ENCODE measurements at regions not wholly inside any gene's neighbourhood (a gene's known extent, or its start where the extent isn't known, plus 50 kb on each side); places are given as distances from the start of the nearest gene placed in this dataset.

GRCh38 chr12:13631873-13632272 lies 349.5 kb downstream of the GRIN2B start:
- H3K36me3 ChIP-seq (replicated peaks; ENCODE audit: insufficient read depth, low read depth): no peaks in the 10 kb centered on the region
- H3K4me3 ChIP-seq: no peak overlapping the region
- DNase-seq (ENCODE audit: low spot score): no peak
- TF ChIP-seq, protein P1, sequence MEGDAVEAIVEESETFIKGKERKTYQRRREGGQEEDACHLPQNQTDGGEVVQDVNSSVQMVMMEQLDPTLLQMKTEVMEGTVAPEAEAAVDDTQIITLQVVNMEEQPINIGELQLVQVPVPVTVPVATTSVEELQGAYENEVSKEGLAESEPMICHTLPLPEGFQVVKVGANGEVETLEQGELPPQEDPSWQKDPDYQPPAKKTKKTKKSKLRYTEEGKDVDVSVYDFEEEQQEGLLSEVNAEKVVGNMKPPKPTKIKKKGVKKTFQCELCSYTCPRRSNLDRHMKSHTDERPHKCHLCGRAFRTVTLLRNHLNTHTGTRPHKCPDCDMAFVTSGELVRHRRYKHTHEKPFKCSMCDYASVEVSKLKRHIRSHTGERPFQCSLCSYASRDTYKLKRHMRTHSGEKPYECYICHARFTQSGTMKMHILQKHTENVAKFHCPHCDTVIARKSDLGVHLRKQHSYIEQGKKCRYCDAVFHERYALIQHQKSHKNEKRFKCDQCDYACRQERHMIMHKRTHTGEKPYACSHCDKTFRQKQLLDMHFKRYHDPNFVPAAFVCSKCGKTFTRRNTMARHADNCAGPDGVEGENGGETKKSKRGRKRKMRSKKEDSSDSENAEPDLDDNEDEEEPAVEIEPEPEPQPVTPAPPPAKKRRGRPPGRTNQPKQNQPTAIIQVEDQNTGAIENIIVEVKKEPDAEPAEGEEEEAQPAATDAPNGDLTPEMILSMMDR (IDR thresholded peaks at IDR 0.05; ENCODE audit: poor library complexity): no peak
- TF ChIP-seq EZH2 (IDR thresholded peaks at IDR 0.05; ENCODE audit: borderline replicate concordance) (no peak), EZH2phosphoT487 (IDR thresholded peaks at IDR 0.05; ENCODE audit: low read depth, severe bottlenecking, unreplicated experiment) (no peak)
- H4K20me1 ChIP-seq (ENCODE audit: insufficient read depth, poor library complexity, severe bottlenecking): no peaks in the 10 kb centered on the region
- no peaks in the 10 kb centered on the region for H3K27me3 ChIP-seq
- 87% methylated on average over 2 of the region's 2 CpGs for WGBS (ENCODE audit: low lambda C conversion rate, missing lambda C conversion rate)
- no peak overlapping the region for H3K27ac ChIP-seq
- H3K4me2 ChIP-seq: no peak overlapping the region
- no peaks in the 10 kb centered on the region for H3K9me3 ChIP-seq (ENCODE audit: low read depth)
- H3K4me1 ChIP-seq (ENCODE audit: insufficient read depth): no peaks in the 10 kb centered on the region
- H3K9me2 ChIP-seq (replicated peaks; ENCODE audit: insufficient read depth): no peaks in the 10 kb centered on the region
- H3K79me2 ChIP-seq: no peaks in the 10 kb centered on the region
- no peak overlapping the region for H2AFZ ChIP-seq

GRCh38 chr12:13630354-13630753 lies 351.0 kb downstream of the GRIN2B start:
- no peaks in the 10 kb centered on the region for H3K9me2 ChIP-seq (replicated peaks; ENCODE audit: insufficient read depth)
- H3K27ac ChIP-seq: no peak overlapping the region
- no peaks in the 10 kb centered on the region for H3K27me3 ChIP-seq
- H3K4me2 ChIP-seq: no peak overlapping the region
- no peak overlapping the region for H2AFZ ChIP-seq
- TF ChIP-seq, protein P1 (IDR thresholded peaks at IDR 0.05; ENCODE audit: poor library complexity): no peak
- no peak for TF ChIP-seq EZH2phosphoT487 (IDR thresholded peaks at IDR 0.05; ENCODE audit: low read depth, severe bottlenecking, unreplicated experiment)
- TF ChIP-seq EZH2 (IDR thresholded peaks at IDR 0.05; ENCODE audit: borderline replicate concordance): no peak
- no peak overlapping the region for H3K4me3 ChIP-seq
- no peaks in the 10 kb centered on the region for H3K36me3 ChIP-seq (replicated peaks; ENCODE audit: insufficient read depth, low read depth)
- H3K79me2 ChIP-seq: no peaks in the 10 kb centered on the region
- no peaks in the 10 kb centered on the region for H3K4me1 ChIP-seq (ENCODE audit: insufficient read depth)
- H4K20me1 ChIP-seq (ENCODE audit: insufficient read depth, poor library complexity, severe bottlenecking): no peaks in the 10 kb centered on the region
- WGBS (ENCODE audit: low lambda C conversion rate, missing lambda C conversion rate): 82% methylated on average over 3 of the region's 3 CpGs
- DNase-seq (ENCODE audit: low spot score): no peak
- no peaks in the 10 kb centered on the region for H3K9me3 ChIP-seq (ENCODE audit: low read depth)

DNA sequence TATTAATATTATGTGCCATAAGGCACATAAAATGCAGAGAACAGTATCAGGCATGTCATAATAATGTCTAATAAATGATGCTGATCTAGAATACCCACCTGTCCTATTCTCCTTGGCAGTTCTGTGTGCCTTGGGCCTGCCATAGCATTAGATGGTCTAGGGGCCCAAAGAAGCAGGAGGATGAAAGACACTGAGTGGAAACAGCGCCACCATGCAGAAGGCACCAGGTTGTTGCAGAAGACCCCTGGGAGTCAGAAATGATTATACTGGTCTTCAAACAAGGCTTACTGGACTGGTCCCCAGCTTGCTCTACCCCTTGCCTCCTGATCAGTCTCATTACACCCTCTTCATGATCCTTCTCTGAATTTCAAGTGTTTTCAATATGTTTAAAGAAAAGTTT lies 353.3 kb downstream of the GRIN2B start:
- H3K36me3 ChIP-seq (replicated peaks; ENCODE audit: insufficient read depth, low read depth): no peaks in the 10 kb centered on the region
- no peak overlapping the region for H3K27ac ChIP-seq
- H3K27me3 ChIP-seq: no peaks in the 10 kb centered on the region
- 93% methylated on average over 1 of the region's 1 CpG for WGBS (ENCODE audit: low lambda C conversion rate, missing lambda C conversion rate)
- H3K4me3 ChIP-seq: no peak overlapping the region
- H3K4me1 ChIP-seq (ENCODE audit: insufficient read depth): no peaks in the 10 kb centered on the region
- TF ChIP-seq, protein P1 (IDR thresholded peaks at IDR 0.05; ENCODE audit: poor library complexity): no peak
- TF ChIP-seq EZH2 (IDR thresholded peaks at IDR 0.05; ENCODE audit: borderline replicate concordance) (no peak), EZH2phosphoT487 (IDR thresholded peaks at IDR 0.05; ENCODE audit: low read depth, severe bottlenecking, unreplicated experiment) (no peak)
- DNase-seq (ENCODE audit: low spot score): no peak
- H3K4me2 ChIP-seq: no peak overlapping the region
- no peaks in the 10 kb centered on the region for H4K20me1 ChIP-seq (ENCODE audit: insufficient read depth, poor library complexity, severe bottlenecking)
- H2AFZ ChIP-seq: no peak overlapping the region
- H3K9me3 ChIP-seq (ENCODE audit: low read depth): no peaks in the 10 kb centered on the region
- H3K9me2 ChIP-seq (replicated peaks; ENCODE audit: insufficient read depth): no peaks in the 10 kb centered on the region
- no peaks in the 10 kb centered on the region for H3K79me2 ChIP-seq

DNA sequence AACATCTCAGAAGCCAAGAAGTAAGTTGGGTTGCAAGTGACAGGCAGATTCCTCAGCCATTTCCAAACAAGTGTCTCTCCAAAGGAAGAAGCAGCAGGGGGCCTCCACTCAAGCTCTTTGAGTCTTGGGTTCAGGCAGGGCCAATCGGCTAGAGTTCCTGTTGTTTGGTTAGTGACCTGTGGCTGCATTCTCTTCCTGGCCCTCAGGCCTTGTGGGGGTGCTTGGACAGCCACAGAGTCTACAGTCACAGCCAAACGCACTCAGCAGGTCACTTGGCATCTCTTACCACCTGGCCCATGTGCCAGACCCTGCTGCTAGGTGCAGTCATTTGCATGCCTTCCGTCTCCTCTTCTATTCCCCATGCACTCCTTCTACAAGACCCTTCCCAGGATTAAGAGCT lies 353.9 kb downstream of the GRIN2B start:
- H3K9me2 ChIP-seq (replicated peaks; ENCODE audit: insufficient read depth): no peaks in the 10 kb centered on the region
- H3K9me3 ChIP-seq (ENCODE audit: low read depth): no peaks in the 10 kb centered on the region
- no peaks in the 10 kb centered on the region for H3K79me2 ChIP-seq
- no peak for DNase-seq (ENCODE audit: low spot score)
- H3K4me1 ChIP-seq (ENCODE audit: insufficient read depth): no peaks in the 10 kb centered on the region
- no peak overlapping the region for H3K4me3 ChIP-seq
- 81% methylated on average over 3 of the region's 3 CpGs for WGBS (ENCODE audit: low lambda C conversion rate, missing lambda C conversion rate)
- no peak for TF ChIP-seq EZH2phosphoT487 (IDR thresholded peaks at IDR 0.05; ENCODE audit: low read depth, severe bottlenecking, unreplicated experiment)
- no peak for TF ChIP-seq EZH2 (IDR thresholded peaks at IDR 0.05; ENCODE audit: borderline replicate concordance)
- TF ChIP-seq, protein P1 (IDR thresholded peaks at IDR 0.05; ENCODE audit: poor library complexity): no peak
- no peak overlapping the region for H3K27ac ChIP-seq
- H3K4me2 ChIP-seq: no peak overlapping the region
- no peaks in the 10 kb centered on the region for H3K27me3 ChIP-seq
- H2AFZ ChIP-seq: no peak overlapping the region
- no peaks in the 10 kb centered on the region for H4K20me1 ChIP-seq (ENCODE audit: insufficient read depth, poor library complexity, severe bottlenecking)
- no peaks in the 10 kb centered on the region for H3K36me3 ChIP-seq (replicated peaks; ENCODE audit: insufficient read depth, low read depth)
